Posterior vena cava (tissue), 2 donors: ENCODE measurements at regions not wholly inside any gene's neighbourhood (a gene's known extent, or its start where the extent isn't known, plus 50 kb on each side); places are given as distances from the start of the nearest gene placed in this dataset.
"Not testable (repeated sequence)": the region's sequence is repeated elsewhere in the genome, so short reads cannot be mapped to it uniquely, and the experiment has no call there.

ENCODE experiments used
- DNase-seq: peaks from one replicate; pipeline ENCODE4 v3.0.0-alpha.2; 2020; ENCODE audit warnings: low spot score
- intact Hi-C, 2 donors: fragments of 100-400 bp; cut with DNase I; formaldehyde crosslinking; loops; one replicate each; pipeline versions ENCODE4 v1.14.1 to v1.14.2; 2022 to 2023
- donor health status: DM: yes; HTN: yes; CAD: no.
- donor health status: DM: yes; HTN: yes; CAD: no.

GRCh38 chr18:8882632-8883408 is 177.5 kb downstream of the MTCL1 start:
- intact Hi-C loops, result no loop called here
- DNase-seq, result no peak

GRCh38 chr18:8883409-8883668 is 178.0 kb downstream of the MTCL1 start:
- no peak for DNase-seq
- intact Hi-C loops, result no loop called here

- intact Hi-C loops, DNase-seq: not testable (repeated sequence)
Observed at GRCh38 chr18:8887877-8888276, 182.5 kb downstream of the MTCL1 start.

GRCh38 chr18:8889489-8889888 is 184.1 kb downstream of the MTCL1 start:
- intact Hi-C loops, result no loop called here
- no peak for DNase-seq

GRCh38 chr18:8890503-8890902 is 185.1 kb downstream of the MTCL1 start:
- DNase-seq, intact Hi-C loops: not testable (repeated sequence)

GRCh38 chr18:8890957-8891464 is 185.7 kb downstream of the MTCL1 start:
- no peak for DNase-seq
- intact Hi-C loops, result no loop called here

GRCh38 chr18:8893221-8893620 is 187.9 kb downstream of the MTCL1 start:
- intact Hi-C loops, result no loop called here
- DNase-seq, result no peak

- DNase-seq, result no peak
- intact Hi-C loops, result no loop called here
Observed at GRCh38 chr18:8893628-8894231, 188.4 kb downstream of the MTCL1 start.

GRCh38 chr18:8894823-8895222 is 189.5 kb downstream of the MTCL1 start:
- no peak for DNase-seq
- intact Hi-C loops, result no loop called here

GRCh38 chr18:8895341-8895740 is 190.0 kb downstream of the MTCL1 start:
- DNase-seq, result no peak
- intact Hi-C loops, result no loop called here

- intact Hi-C loops, result no loop called here
Observed at GRCh38 chr18:8895987-8896619, 190.7 kb downstream of the MTCL1 start.

GRCh38 chr18:8899000-8899399 is 193.6 kb downstream of the MTCL1 start:
- no peak for DNase-seq
- intact Hi-C loops, result no loop called here

More at GRCh38 chr18:8895987-8896619, 190.7 kb downstream of the MTCL1 start:
- no peak for DNase-seq

- DNase-seq, result no peak
- intact Hi-C loops, result no loop called here
Observed at GRCh38 chr18:8900552-8900951, 195.2 kb downstream of the MTCL1 start.

GRCh38 chr18:8901019-8901418 is 195.7 kb downstream of the MTCL1 start:
- DNase-seq, result no peak
- intact Hi-C loops, result no loop called here

GRCh38 chr18:8904316-8904715 is 198.2 kb upstream of the NDUFV2 start:
- no peak for DNase-seq

GRCh38 chr18:8908792-8909510 is 193.5 kb upstream of the NDUFV2 start:
- no peak for DNase-seq
- intact Hi-C loops, result no loop called here

More at GRCh38 chr18:8904316-8904715, 198.2 kb upstream of the NDUFV2 start:
- intact Hi-C loops, result no loop called here

- no peak for DNase-seq
Observed at GRCh38 chr18:8910186-8910822, 192.2 kb upstream of the NDUFV2 start.

GRCh38 chr18:8910843-8911242 is 191.7 kb upstream of the NDUFV2 start:
- intact Hi-C loops, result no loop called here
- no peak for DNase-seq

More at GRCh38 chr18:8910186-8910822, 192.2 kb upstream of the NDUFV2 start:
- intact Hi-C loops, result no loop called here
